ENCODE measurements at regions not wholly inside any gene's neighbourhood (a gene's known extent, or its start where the extent isn't known, plus 50 kb on each side); places are given as distances from the start of the nearest gene placed in this dataset.

GRCh38 chr9:89722712-89723111 lies 117.9 kb downstream of the GADD45G start:
- Histone ChIP-seq H3K27ac (ENCODE audit: extremely low read depth, low read depth, low read length) (no peak overlapping the region), H3K36me3 (ENCODE audit: control insufficient read depth in 2 of 2, insufficient read depth in 1 of 2, low read length in 2 of 2) (no peaks in the 10 kb centered on the region), H3K4me3 (ENCODE audit: low read depth, low read length) (no peak overlapping the region), H3K4me1 (ENCODE audit: control insufficient read depth, insufficient read depth, low read length) (no peaks in the 10 kb centered on the region), H3K9me3 (ENCODE audit: control insufficient read depth, insufficient read depth, low read depth, low read length) (no peaks in the 10 kb centered on the region)
- POLR2A ChIA-PET: no interaction called here
- CTCF ChIA-PET: interaction anchor here (0.6 to 1.3 kb wide), 2 partner anchors 13 to 147 kb away, joined by 4 to 6 read pairs; no protein-coding TSS in a partner anchor
- TF ChIP-seq ZNF24 (tag by site-specific recombination; IDR thresholded peaks at IDR 0.05): no peak

- TF ChIP-seq GLI2 (tag by site-specific recombination; IDR thresholded peaks at IDR 0.05; ENCODE audit: borderline replicate concordance, low read depth) (no peak), ZNF660 (tag by site-specific recombination; IDR thresholded peaks at IDR 0.05) (no peak), ZSCAN18 (tag by site-specific recombination; IDR thresholded peaks at IDR 0.05) (no peak), ZNF48 (tag by site-specific recombination; IDR thresholded peaks at IDR 0.05) (no peak), ZNF449 (tag by site-specific recombination; IDR thresholded peaks at IDR 0.05) (no peak), ZNF311 (tag by site-specific recombination; IDR thresholded peaks at IDR 0.05; ENCODE audit: borderline replicate concordance) (no peak), ZBTB10 (tag by site-specific recombination; IDR thresholded peaks at IDR 0.05) (no peak), ZNF23 (tag by site-specific recombination; IDR thresholded peaks at IDR 0.05; ENCODE audit: borderline replicate concordance) (no peak), AEBP2 (tag by site-specific recombination; IDR thresholded peaks at IDR 0.05; ENCODE audit: borderline replicate concordance) (no peak), ZNF391 (tag by site-specific recombination; IDR thresholded peaks at IDR 0.05; ENCODE audit: borderline replicate concordance, low read depth) (no peak), HOXD13 (CRISPR knock-in tag; IDR thresholded peaks at IDR 0.05; ENCODE audit: borderline replicate concordance) (no peak), ZNF169 (tag by site-specific recombination; IDR thresholded peaks at IDR 0.05) (no peak), SP3 (tag by site-specific recombination; IDR thresholded peaks at IDR 0.05) (no peak), ZNF670 (tag by site-specific recombination; IDR thresholded peaks at IDR 0.05; ENCODE audit: low read depth) (no peak)
- H3K36me3 ChIP-seq (ENCODE audit: control insufficient read depth in 2 of 2, insufficient read depth in 1 of 2, low read length in 2 of 2): no peaks in the 10 kb centered on the region
- CTCF ChIA-PET: interaction anchor here (0.6 to 1.1 kb wide), 2 partner anchors 36 to 148 kb away, joined by 3 to 4 read pairs; no protein-coding TSS in a partner anchor
- POLR2A ChIA-PET: no interaction called here
- no peak overlapping the region for H3K4me3 ChIP-seq (ENCODE audit: low read depth, low read length)
- no peak overlapping the region for H3K27ac ChIP-seq (ENCODE audit: extremely low read depth, low read depth, low read length)
- no peaks in the 10 kb centered on the region for H3K9me3 ChIP-seq (ENCODE audit: control insufficient read depth, insufficient read depth, low read depth, low read length)
- no peaks in the 10 kb centered on the region for H3K4me1 ChIP-seq (ENCODE audit: control insufficient read depth, insufficient read depth, low read length)
Observed at GRCh38 chr9:89723469-89724100, 118.8 kb downstream of the GADD45G start.
